T1000 (cell line): ENCODE measurements at regions not wholly inside any gene's neighbourhood (a gene's known extent, or its start where the extent isn't known, plus 50 kb on each side); places are given as distances from the start of the nearest gene placed in this dataset.
"Not testable (repeated sequence)": the region's sequence is repeated elsewhere in the genome, so short reads cannot be mapped to it uniquely, and the experiment has no call there.

Source experiments
- DNase-seq: peaks from one replicate; lab custom pipeline; 2025; ENCODE audit warnings: mixed read lengths; lab: John Stamatoyannopoulos, UW

- no peak for DNase-seq
Measured at GRCh38 chr15:89028036-89028435, 60.2 kb upstream of the ABHD2 start.

- no peak for DNase-seq
Measured at GRCh38 chr15:89030311-89030710, 57.9 kb upstream of the ABHD2 start.

- not testable (repeated sequence) for DNase-seq
Measured at GRCh38 chr15:89031637-89032285, 56.5 kb upstream of the ABHD2 start.

- no peak for DNase-seq
Measured at GRCh38 chr15:89034305-89034704, 54.0 kb upstream of the ABHD2 start.

GRCh38 chr15:89035150-89035549 is 53.1 kb upstream of the ABHD2 start:
- no peak for DNase-seq

- DNase-seq = no peak
Measured at GRCh38 chr15:89035658-89036057, 52.6 kb upstream of the ABHD2 start.

- no peak for DNase-seq
Measured at GRCh38 chr15:89038146-89038545, 50.1 kb upstream of the ABHD2 start.
